HCT116 (cell line): ENCODE measurements at regions not wholly inside any gene's neighbourhood (a gene's known extent, or its start where the extent isn't known, plus 50 kb on each side); places are given as distances from the start of the nearest gene placed in this dataset.

ENCODE experiments used
- ATAC-seq: fragments of 200-7000 bp; cut with Tn5 transposase; 2 replicates; pipeline ENCODE4 v1.9.1; 2020; ENCODE audit warnings: mild to moderate bottlenecking, moderate library complexity
- BruUV-seq: library from RNA; stranded (reverse); fragments of 400-500 nt; replicated peaks from 2 replicates; lab custom pipeline; 2021; lab: Mats Ljungman, UMichigan
- CTCF ChIA-PET: fragments of 300-600 bp; sonication (Branson Sonifier 250); formaldehyde crosslinking; loops from one replicate; lab custom pipeline; 2021; ENCODE audit warnings: antibody characterized with exemption; lab: Charles Lee
- POLR2A ChIA-PET: fragments of 300-600, 350-600 bp; sonication (Branson Sonifier 250); formaldehyde crosslinking; loops from one replicate; lab custom pipeline; 2021; ENCODE audit warnings: antibody characterized with exemption; lab: Charles Lee
- RAD21 ChIA-PET, 2 experiments: fragments of 300-600 bp; sonication (Branson Sonifier 250); formaldehyde crosslinking; loops; one replicate each; lab custom pipeline; 2023; ENCODE audit warnings: low total read pairs in 2 of 2; ENCODE audit not compliant: uncharacterized antibody in 2 of 2, unreplicated experiment in 2 of 2, low non-redundant PET in 1 of 2; lab: Charles Lee
- DNase-seq: peaks from one replicate; pipeline ENCODE4 v3.0.0-alpha.2; 2010; ENCODE audit warnings: low read depth, low spot score
- H2AFZ ChIP-seq: fragments of 200-600 bp; shearing (Covaris generic), sonication (generic); 2 replicates; pipeline ENCODE4 v1.6.1; 2017; ENCODE audit warnings: low read depth, mixed run types, mixed read lengths, antibody characterized with exemption, low read length; ENCODE audit not compliant: poor library complexity, severe bottlenecking
- H3K27ac ChIP-seq: 2 replicates; pipeline ENCODE4 v1.5.1; 2012; ENCODE audit warnings: low read depth, low read length
- H3K27me3 ChIP-seq: fragments of 200-600 bp; sonication (generic); 2 replicates; pipeline ENCODE4 v1.6.1; 2016; ENCODE audit warnings: mixed run types, low read length, mixed read lengths; ENCODE audit not compliant: insufficient read depth
- H3K36me3 ChIP-seq, 2 experiments: fragments of 200-500 bp in 1 of 2; fragments of 200-600 bp in 1 of 2; sonication (Bioruptor generic) in 1 of 2; sonication (generic) in 1 of 2; 2 replicates each; pipeline versions ENCODE4 v1.5.1 to v1.6.1; 2014 to 2016; ENCODE audit warnings: low read length in 2 of 2, inconsistent platforms in 1 of 2, mixed read lengths in 1 of 2, mixed run types in 1 of 2; ENCODE audit not compliant: insufficient read depth in 2 of 2, control insufficient read depth in 1 of 2
- H3K4me1 ChIP-seq, 2 experiments: fragments of 200-600 bp in 1 of 2; sonication (generic) in 1 of 2; 2 replicates each; pipeline versions ENCODE4 v1.5.1 to v1.6.1; 2012 to 2017; ENCODE audit warnings: low read length in 2 of 2, inconsistent platforms in 1 of 2, mild to moderate bottlenecking in 1 of 2, mixed read lengths in 1 of 2, mixed run types in 1 of 2, moderate library complexity in 1 of 2; ENCODE audit not compliant: insufficient read depth in 2 of 2, control insufficient read depth in 1 of 2
- H3K4me2 ChIP-seq: fragments of 200-600 bp; sonication (generic); 2 replicates; pipeline ENCODE4 v1.6.1; 2017; ENCODE audit warnings: mixed run types, low read length, mixed read lengths
- H3K4me3 ChIP-seq, 2 experiments: fragments of 200-600 bp in 1 of 2; sonication (generic) in 1 of 2; replicated peaks in 1 of 2; 2 replicates each; pipeline ENCODE4 v1.5.1; 2011 to 2016; ENCODE audit warnings: low read length in 2 of 2, control low read depth in 1 of 2, low read depth in 1 of 2, mild to moderate bottlenecking in 1 of 2, mixed read lengths in 1 of 2, mixed run types in 1 of 2
- H3K79me2 ChIP-seq: fragments of 200-600 bp; sonication (generic); 2 replicates; pipeline ENCODE4 v1.6.1; 2017; ENCODE audit warnings: mild to moderate bottlenecking, mixed run types, low read length, moderate library complexity, mixed read lengths; ENCODE audit not compliant: insufficient read depth
- H3K9ac ChIP-seq: fragments of 200-600 bp; sonication (generic); 2 replicates; pipeline ENCODE4 v1.6.1; 2016; ENCODE audit warnings: low read length, mixed read lengths
- H3K9me2 ChIP-seq: fragments of 200-600 bp; sonication (generic), shearing (Covaris generic); 2 replicates; pipeline ENCODE4 v1.6.1; 2017; ENCODE audit warnings: mixed run types, mild to moderate bottlenecking, moderate library complexity; ENCODE audit not compliant: insufficient read depth
- H3K9me3 ChIP-seq, 2 experiments: fragments of 200-500 bp in 1 of 2; fragments of 200-600 bp in 1 of 2; sonication (Bioruptor generic) in 1 of 2; sonication (generic) in 1 of 2; 2 replicates each; pipeline ENCODE4 v1.6.1; 2014 to 2017; ENCODE audit warnings: low read length in 2 of 2, mixed read lengths in 2 of 2, inconsistent platforms in 1 of 2, low read depth in 1 of 2, mild to moderate bottlenecking in 1 of 2, mixed run types in 1 of 2, moderate library complexity in 1 of 2; ENCODE audit not compliant: control insufficient read depth in 1 of 2, insufficient read depth in 1 of 2
- H4K20me1 ChIP-seq: fragments of 200-600 bp; sonication (generic), shearing (Covaris generic); 2 replicates; pipeline ENCODE4 v1.6.1; 2017; ENCODE audit warnings: mixed run types, mild to moderate bottlenecking, moderate library complexity; ENCODE audit not compliant: insufficient read depth
- CTCF ChIP-seq, 3 experiments: fragments of 200-600 bp in 1 of 3; sonication (generic) in 1 of 3; IDR thresholded peaks in 2 of 3; conservative IDR thresholded peaks in 1 of 3; 2 replicates each; pipeline ENCODE4 v1.5.1; 2012 to 2017; ENCODE audit warnings: low read depth in 2 of 3, low read length in 2 of 3, antibody characterized with exemption in 1 of 3, borderline replicate concordance in 1 of 3, control low read depth in 1 of 3, mild to moderate bottlenecking in 1 of 3, mixed read lengths in 1 of 3, mixed run types in 1 of 3, moderate library complexity in 1 of 3; ENCODE audit not compliant: insufficient read depth in 1 of 3
- FOSL1 ChIP-seq: IDR thresholded peaks from 2 replicates; pipeline ENCODE4 v1.6.1; 2012; ENCODE audit warnings: low read depth
- RAD21 ChIP-seq: IDR thresholded peaks from 2 replicates; pipeline ENCODE4 v1.6.1; 2012; ENCODE audit warnings: low read depth, mild to moderate bottlenecking
- TCF7L2 ChIP-seq: IDR thresholded peaks from 2 replicates; pipeline ENCODE4 v1.7.0; 2011; ENCODE audit warnings: borderline replicate concordance, inconsistent platforms; ENCODE audit not compliant: insufficient read depth, insufficient read length; ENCODE audit errors: extremely low read depth
- YY1 ChIP-seq: IDR thresholded peaks from 2 replicates; pipeline ENCODE4 v1.6.1; 2011; ENCODE audit warnings: low read length, low read depth, moderate library complexity, mild to moderate bottlenecking; ENCODE audit not compliant: insufficient replicate concordance; ENCODE audit errors: extremely low read depth
- intact Hi-C: fragments of 100-400 bp; cut with micrococcal nuclease; formaldehyde crosslinking; loops from 2 replicates; pipeline ENCODE4 v1.10.0; 2022
- TF ChIP-seq, protein P1 (sequence below): IDR thresholded peaks from 2 replicates; pipeline ENCODE4 v1.6.1; 2012

GRCh38 chr4:24422644-24423043 lies 161.7 kb downstream of the DHX15 start:
- ChIA-PET CTCF (no interaction called here), RAD21 (no interaction called here), POLR2A (no interaction called here)
- peaks cover 9% of the 10 kb centered on the region; the same call in 1 of the 2 replicates for H3K27me3 ChIP-seq
- no peak overlapping the region for H3K9ac ChIP-seq
- no peak for DNase-seq
- no peak for ATAC-seq
- H3K79me2 ChIP-seq: no peaks in the 10 kb centered on the region
- H3K9me3 ChIP-seq: no peaks in the 10 kb centered on the region
- H4K20me1 ChIP-seq: no peaks in the 10 kb centered on the region
- no TSS peak for BruUV-seq
- H3K4me1 ChIP-seq: no peaks in the 10 kb centered on the region
- no peaks in the 10 kb centered on the region for H3K36me3 ChIP-seq
- intact Hi-C loops: no loop called here
- no peaks in the 10 kb centered on the region for H3K9me2 ChIP-seq
- H3K27ac ChIP-seq: no peak overlapping the region
- no peak overlapping the region for H3K4me3 ChIP-seq
- TF ChIP-seq FOSL1: no peak
- TF ChIP-seq YY1: no peak
- no peak for TF ChIP-seq TCF7L2
- TF ChIP-seq RAD21: no peak
- H3K4me2 ChIP-seq: no peak overlapping the region
- no peak overlapping the region for H2AFZ ChIP-seq

DNA sequence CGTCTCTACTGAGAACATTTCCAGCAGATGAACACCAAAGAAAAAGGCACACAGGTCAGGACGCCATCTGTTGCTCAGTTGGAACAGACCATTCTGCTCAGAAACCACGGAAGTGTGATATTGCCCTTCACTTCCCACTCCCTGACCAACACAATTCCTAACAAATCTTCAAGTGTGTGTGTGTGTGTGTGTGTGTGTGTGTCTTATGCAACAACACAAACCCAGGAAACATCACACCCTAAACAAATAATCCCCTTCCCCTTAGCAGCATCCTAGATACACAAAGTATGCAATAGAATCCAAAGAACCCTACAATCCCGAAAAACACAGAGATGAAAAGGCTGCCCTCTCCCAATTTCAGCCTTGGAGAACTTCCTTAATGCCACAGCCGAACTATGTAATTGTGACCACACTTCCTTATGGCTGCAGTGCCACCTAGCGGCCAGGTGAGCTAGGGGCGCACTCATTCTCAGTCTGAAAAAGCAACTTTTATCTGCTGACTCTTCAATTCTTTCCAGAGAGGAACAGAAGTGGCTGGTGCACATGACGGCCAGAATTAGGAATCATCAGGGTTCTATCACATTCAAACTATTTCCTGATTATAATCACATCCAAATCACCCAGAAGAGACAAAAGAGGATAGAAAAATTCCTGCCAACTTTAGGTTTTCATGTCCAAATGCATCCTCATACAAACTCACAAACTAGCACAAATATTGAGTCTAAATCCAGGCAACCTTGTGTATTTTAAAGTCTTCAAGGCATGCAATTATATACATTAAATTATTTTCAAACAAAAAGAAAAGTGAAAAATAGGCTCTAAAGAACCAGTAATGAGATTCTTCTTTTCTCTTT lies 164.9 kb downstream of the DHX15 start:
- no peaks in the 10 kb centered on the region for H3K36me3 ChIP-seq
- ATAC-seq (peak; percentile 90), DNase-seq (peak; percentile 41)
- H4K20me1 ChIP-seq: no peaks in the 10 kb centered on the region
- ChIA-PET CTCF (interaction anchor here (1.0 kb wide), 3 partner anchors 22 to 1522 kb away, joined by 4 to 7 read pairs (median 5); no protein-coding TSS in a partner anchor), RAD21 (no interaction called here), POLR2A (no interaction called here)
- H3K9ac ChIP-seq: no peak overlapping the region
- no peak overlapping the region for H3K4me3 ChIP-seq
- H3K4me1 ChIP-seq: no peaks in the 10 kb centered on the region
- peak overlapping the region; percentile 6; the same call in 1 of the 2 replicates for H3K4me2 ChIP-seq
- no peaks in the 10 kb centered on the region; the same call in 1 of the 2 replicates for H3K27me3 ChIP-seq
- H3K27ac ChIP-seq: no peak overlapping the region
- no peak overlapping the region for H2AFZ ChIP-seq
- no TSS peak for BruUV-seq
- intact Hi-C loops: loop anchor here (1.0 kb wide), 2 partner anchors 1284 to 1522 kb away; no protein-coding TSS in a partner anchor
- no peaks in the 10 kb centered on the region for H3K79me2 ChIP-seq
- no peaks in the 10 kb centered on the region for H3K9me3 ChIP-seq
- TF ChIP-seq, protein P1, sequence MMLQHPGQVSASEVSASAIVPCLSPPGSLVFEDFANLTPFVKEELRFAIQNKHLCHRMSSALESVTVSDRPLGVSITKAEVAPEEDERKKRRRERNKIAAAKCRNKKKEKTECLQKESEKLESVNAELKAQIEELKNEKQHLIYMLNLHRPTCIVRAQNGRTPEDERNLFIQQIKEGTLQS: no peak
- peak; percentile 83 for TF ChIP-seq RAD21
- peak; percentile 18 for TF ChIP-seq YY1
- peak; percentile 58 to 97 (median 92); a peak in 5 of 6 replicates for TF ChIP-seq CTCF (IDR thresholded peaks at IDR 0.05 in 2 of 3, conservative IDR thresholded peaks at IDR 0.05 in 1 of 3; ENCODE audit: borderline replicate concordance in 1 of 3, insufficient read depth in 1 of 3, low read depth in 2 of 3, low read length in 2 of 3)
- H3K9me2 ChIP-seq: no peaks in the 10 kb centered on the region
